ENCODE measurements at regions not wholly inside any gene's neighbourhood (a gene's known extent, or its start where the extent isn't known, plus 50 kb on each side); places are given as distances from the start of the nearest gene placed in this dataset.

DNA sequence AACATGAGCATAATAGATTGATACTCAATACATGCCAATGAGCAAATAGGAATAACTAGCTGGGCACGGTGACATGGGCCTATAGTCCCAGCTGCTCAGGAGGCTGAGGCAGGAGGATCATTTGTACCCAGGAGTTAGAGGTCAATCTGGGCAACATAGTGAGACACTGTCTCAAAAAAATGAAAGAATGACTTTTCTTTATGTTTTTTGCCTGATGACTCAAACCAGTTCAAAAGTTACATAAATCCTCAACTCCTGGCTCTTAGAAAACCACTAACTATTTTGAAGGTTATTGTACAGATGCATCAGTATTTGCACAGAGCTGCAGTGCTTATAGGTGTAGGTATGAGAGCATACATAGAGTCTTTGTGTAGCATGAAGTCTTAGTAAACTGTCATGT, 219.2 kb upstream of the RGS6 start:
- TF ChIP-seq, protein P1, sequence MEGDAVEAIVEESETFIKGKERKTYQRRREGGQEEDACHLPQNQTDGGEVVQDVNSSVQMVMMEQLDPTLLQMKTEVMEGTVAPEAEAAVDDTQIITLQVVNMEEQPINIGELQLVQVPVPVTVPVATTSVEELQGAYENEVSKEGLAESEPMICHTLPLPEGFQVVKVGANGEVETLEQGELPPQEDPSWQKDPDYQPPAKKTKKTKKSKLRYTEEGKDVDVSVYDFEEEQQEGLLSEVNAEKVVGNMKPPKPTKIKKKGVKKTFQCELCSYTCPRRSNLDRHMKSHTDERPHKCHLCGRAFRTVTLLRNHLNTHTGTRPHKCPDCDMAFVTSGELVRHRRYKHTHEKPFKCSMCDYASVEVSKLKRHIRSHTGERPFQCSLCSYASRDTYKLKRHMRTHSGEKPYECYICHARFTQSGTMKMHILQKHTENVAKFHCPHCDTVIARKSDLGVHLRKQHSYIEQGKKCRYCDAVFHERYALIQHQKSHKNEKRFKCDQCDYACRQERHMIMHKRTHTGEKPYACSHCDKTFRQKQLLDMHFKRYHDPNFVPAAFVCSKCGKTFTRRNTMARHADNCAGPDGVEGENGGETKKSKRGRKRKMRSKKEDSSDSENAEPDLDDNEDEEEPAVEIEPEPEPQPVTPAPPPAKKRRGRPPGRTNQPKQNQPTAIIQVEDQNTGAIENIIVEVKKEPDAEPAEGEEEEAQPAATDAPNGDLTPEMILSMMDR (IDR thresholded peaks at IDR 0.05): no peak
- peaks cover 18% of the 10 kb centered on the region for H3K4me1 Mint-ChIP-seq
- H3K4me3 Mint-ChIP-seq: no peak overlapping the region
- no peaks in the 10 kb centered on the region for H3K9me3 Mint-ChIP-seq
- H3K27ac Mint-ChIP-seq: no peak overlapping the region
- DNase-seq: no peak
- H3K27me3 Mint-ChIP-seq (ENCODE audit: low read depth, poor library complexity): peaks cover 2% of the 10 kb centered on the region
- H3K36me3 Mint-ChIP-seq (ENCODE audit: low read depth): peaks cover 23% of the 10 kb centered on the region

DNA sequence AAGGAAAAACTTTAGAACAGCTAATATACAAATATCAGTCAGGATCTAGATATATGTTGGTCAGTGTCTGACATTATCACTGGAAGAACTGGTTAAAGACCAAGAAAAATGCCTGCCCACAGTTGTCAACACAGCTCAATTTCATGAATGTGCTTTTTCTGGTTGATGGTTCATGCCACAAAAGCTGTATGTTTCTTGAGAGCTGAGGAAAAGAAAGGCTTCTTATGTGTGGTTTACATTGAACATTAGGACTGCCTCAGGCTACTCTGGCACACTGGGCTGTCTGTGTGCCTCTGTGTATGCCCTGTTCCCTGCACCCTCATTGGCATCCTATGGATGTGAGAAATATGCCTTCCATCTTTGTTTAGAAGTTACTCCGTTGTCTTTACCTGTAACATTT, 218.8 kb upstream of the RGS6 start:
- H3K36me3 Mint-ChIP-seq (ENCODE audit: low read depth): peaks cover 23% of the 10 kb centered on the region
- H3K4me1 Mint-ChIP-seq: peaks cover 18% of the 10 kb centered on the region
- TF ChIP-seq, protein P1 (IDR thresholded peaks at IDR 0.05): no peak
- peaks cover 2% of the 10 kb centered on the region for H3K27me3 Mint-ChIP-seq (ENCODE audit: low read depth, poor library complexity)
- no peak overlapping the region for H3K4me3 Mint-ChIP-seq
- no peaks in the 10 kb centered on the region for H3K9me3 Mint-ChIP-seq
- H3K27ac Mint-ChIP-seq: no peak overlapping the region
- no peak for DNase-seq

DNA sequence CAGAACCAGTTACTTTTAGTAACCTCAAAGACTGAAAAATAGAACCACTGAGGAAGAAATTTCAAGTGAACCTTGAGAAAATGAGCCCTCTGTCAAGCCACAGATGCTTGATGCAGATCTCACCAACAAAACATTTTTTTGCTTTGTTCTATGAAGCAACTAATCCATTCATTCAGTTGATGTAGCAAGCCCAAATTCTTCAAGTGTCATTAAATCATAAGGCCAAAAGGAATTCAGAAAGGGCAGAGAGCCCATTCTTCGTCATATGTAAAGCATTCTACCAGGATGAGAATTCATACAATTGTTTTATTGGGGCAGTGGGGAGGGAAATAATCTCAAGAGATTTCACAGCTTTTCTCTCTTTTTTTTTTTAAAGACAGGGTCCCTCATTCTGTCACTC, 218.0 kb upstream of the RGS6 start:
- TF ChIP-seq, protein P1 (IDR thresholded peaks at IDR 0.05): no peak
- H3K4me1 Mint-ChIP-seq: peaks cover 18% of the 10 kb centered on the region
- peaks cover 25% of the 10 kb centered on the region for H3K36me3 Mint-ChIP-seq (ENCODE audit: low read depth)
- H3K9me3 Mint-ChIP-seq: no peaks in the 10 kb centered on the region
- no peak overlapping the region for H3K27ac Mint-ChIP-seq
- H3K4me3 Mint-ChIP-seq: no peak overlapping the region
- H3K27me3 Mint-ChIP-seq (ENCODE audit: low read depth, poor library complexity): peaks cover 1% of the 10 kb centered on the region
- DNase-seq: no peak

DNA sequence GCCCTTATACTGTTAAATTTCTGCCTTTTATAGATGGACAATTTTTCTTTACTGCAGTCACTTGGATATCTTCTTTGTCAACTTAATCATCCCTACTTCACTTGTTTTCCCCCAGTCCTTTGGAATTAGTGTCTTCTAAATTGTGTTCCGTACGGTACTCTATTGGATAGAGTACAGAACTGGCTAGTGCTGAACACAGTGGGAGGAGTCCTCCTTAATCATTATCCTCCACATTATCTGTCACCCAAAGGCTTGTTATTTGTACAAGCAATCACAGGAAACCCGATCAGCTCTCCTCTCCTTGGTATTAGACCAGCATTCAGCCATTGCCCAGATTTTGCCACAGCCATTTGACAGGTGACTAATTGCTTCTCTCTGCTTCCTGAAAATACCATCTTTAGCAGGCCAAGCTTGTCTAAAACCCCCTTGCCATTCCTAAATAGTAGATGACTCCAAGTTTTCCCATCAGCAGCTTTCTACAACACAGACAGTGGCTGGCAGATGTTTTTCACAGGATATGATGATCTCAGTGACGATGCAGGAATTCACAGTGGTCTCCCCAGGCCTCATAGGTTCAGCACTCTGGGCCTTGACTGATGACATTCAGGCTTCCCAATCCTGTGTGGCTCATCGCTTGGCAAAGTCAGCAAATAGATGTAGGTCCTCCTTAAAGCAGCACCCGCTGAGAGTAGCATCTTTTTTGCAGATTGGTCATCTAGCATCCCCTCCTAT, 216.0 kb upstream of the RGS6 start:
- Mint-ChIP-seq H3K4me3 (no peak overlapping the region), H3K4me1 (peaks cover 17% of the 10 kb centered on the region), H3K27ac (peak overlapping the region; percentile 62), H3K36me3 (ENCODE audit: low read depth) (peaks cover 24% of the 10 kb centered on the region), H3K27me3 (ENCODE audit: low read depth, poor library complexity) (no peaks in the 10 kb centered on the region), H3K9me3 (peaks cover 11% of the 10 kb centered on the region)
- no peak for DNase-seq
- TF ChIP-seq, protein P1 (IDR thresholded peaks at IDR 0.05): no peak

DNA sequence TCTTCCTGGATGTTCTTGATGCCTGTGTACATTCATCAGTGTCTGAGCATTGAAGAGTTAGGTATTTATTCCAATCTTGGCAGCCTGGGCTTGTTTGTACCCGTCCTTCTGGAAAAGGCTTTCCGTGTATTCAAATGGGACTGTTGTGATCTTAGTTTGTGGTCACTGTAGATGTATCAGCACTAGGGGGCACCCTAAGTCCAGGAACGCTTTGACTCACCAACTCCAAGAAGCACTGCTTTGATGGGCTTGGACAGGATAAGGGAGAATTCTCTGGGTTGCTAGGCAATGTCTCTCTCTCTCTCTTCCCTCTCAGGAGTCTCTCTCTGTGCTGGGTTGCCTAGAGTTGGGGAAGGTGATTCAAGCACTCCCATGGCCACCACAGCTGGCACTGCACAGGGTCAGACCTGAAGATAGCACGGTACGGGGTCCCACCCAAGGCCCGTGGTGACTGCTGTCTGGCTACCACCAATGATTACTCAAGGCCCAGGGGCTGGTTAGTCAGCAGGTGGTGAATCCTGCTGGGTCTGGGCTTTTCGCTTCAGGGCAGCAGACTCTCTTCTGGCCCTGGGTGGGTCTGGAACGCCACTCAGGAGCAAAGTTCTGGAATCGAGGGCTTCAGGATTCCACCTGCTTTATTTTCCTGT, 211.1 kb upstream of the RGS6 start:
- TF ChIP-seq, protein P1 (IDR thresholded peaks at IDR 0.05): peak; percentile 35
- H3K27me3 Mint-ChIP-seq (ENCODE audit: low read depth, poor library complexity): no peaks in the 10 kb centered on the region
- no peak overlapping the region for H3K4me3 Mint-ChIP-seq
- peaks cover 54% of the 10 kb centered on the region for H3K36me3 Mint-ChIP-seq (ENCODE audit: low read depth)
- no peak overlapping the region for H3K27ac Mint-ChIP-seq
- DNase-seq: peak; percentile 28
- peaks cover 18% of the 10 kb centered on the region for H3K4me1 Mint-ChIP-seq
- peaks cover 11% of the 10 kb centered on the region for H3K9me3 Mint-ChIP-seq

DNA sequence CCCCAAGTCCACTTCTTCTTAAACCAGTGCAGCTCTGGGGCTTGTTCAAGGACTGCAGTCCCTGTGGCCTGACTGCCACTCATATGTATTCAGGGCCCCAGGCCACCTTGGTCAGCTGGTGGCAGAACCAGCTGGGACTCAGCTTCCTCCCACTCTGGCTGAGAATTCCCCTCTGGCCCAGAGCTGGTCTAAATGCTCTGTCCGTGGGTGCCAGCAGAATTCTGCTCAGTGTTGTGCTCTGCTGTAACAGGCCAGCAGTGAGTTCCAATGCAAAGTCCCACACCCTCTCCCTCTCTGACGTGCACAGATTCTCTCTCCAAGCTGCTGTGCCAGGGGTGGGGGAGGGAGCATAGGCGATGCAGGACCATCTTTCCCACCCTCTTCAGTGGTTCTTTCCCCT, 210.4 kb upstream of the RGS6 start:
- TF ChIP-seq, protein P1 (IDR thresholded peaks at IDR 0.05): no peak
- Mint-ChIP-seq H3K4me1 (peaks cover 11% of the 10 kb centered on the region), H3K36me3 (ENCODE audit: low read depth) (peaks cover 54% of the 10 kb centered on the region), H3K4me3 (no peak overlapping the region), H3K27me3 (ENCODE audit: low read depth, poor library complexity) (no peaks in the 10 kb centered on the region), H3K27ac (no peak overlapping the region), H3K9me3 (peaks cover 11% of the 10 kb centered on the region)
- no peak for DNase-seq
